ENCODE measurements at regions not wholly inside any gene's neighbourhood (a gene's known extent, or its start where the extent isn't known, plus 50 kb on each side); places are given as distances from the start of the nearest gene placed in this dataset.

GRCh38 chr10:3287572-3288445 is 115.2 kb upstream of the PITRM1 start:
- H3K27me3 ChIP-seq, result no peaks in the 10 kb centered on the region
- ATAC-seq (peak in 1 of 4 donors; percentile 18), DNase-seq (no peak)
- H3K4me1 ChIP-seq, result no peaks in the 10 kb centered on the region
- TF ChIP-seq POLR2A (IDR thresholded peaks at IDR 0.05) (no peak), CTCF (IDR thresholded peaks at IDR 0.05) (no peak)
- H3K4me3 ChIP-seq, result no peak overlapping the region
- WGBS, 4 donors, result 90 to 93% (median 92%) methylated on average over 42 of the region's 42 CpGs
- H3K36me3 ChIP-seq, result no peaks in the 10 kb centered on the region
- intact Hi-C loops (cut with DNase I), result no loop called here
- H3K27ac ChIP-seq, result no peak overlapping the region
- no peaks in the 10 kb centered on the region for H3K9me3 ChIP-seq

- Histone ChIP-seq H3K9me3 (no peaks in the 10 kb centered on the region), H3K27me3 (no peaks in the 10 kb centered on the region), H3K27ac (no peak overlapping the region), H3K4me1 (no peaks in the 10 kb centered on the region), H3K36me3 (no peaks in the 10 kb centered on the region), H3K4me3 (no peak overlapping the region)
- TF ChIP-seq CTCF (IDR thresholded peaks at IDR 0.05) (no peak), POLR2A (IDR thresholded peaks at IDR 0.05) (no peak)
- no peak for ATAC-seq
- intact Hi-C loops (cut with DNase I), result no loop called here
- WGBS, 4 donors, result 89 to 100% (median 95%) methylated on average over 1 of the region's 1 CpG
- no peak for DNase-seq
Observed at GRCh38 chr10:3282674-3283017, 110.1 kb upstream of the PITRM1 start.

GRCh38 chr10:3281941-3282673 is 109.5 kb upstream of the PITRM1 start:
- 75 to 83% (median 76%) methylated on average over 7 of the region's 7 CpGs for WGBS, 4 donors
- Histone ChIP-seq H3K27me3 (no peaks in the 10 kb centered on the region), H3K36me3 (no peaks in the 10 kb centered on the region), H3K9me3 (no peaks in the 10 kb centered on the region), H3K27ac (peak overlapping the region in 1 of 12 donors; percentile 4), H3K4me1 (no peaks in the 10 kb centered on the region), H3K4me3 (no peak overlapping the region)
- DNase-seq, result no peak
- TF ChIP-seq POLR2A (IDR thresholded peaks at IDR 0.05), result no peak
- no peak for ATAC-seq
- intact Hi-C loops (cut with DNase I), result no loop called here

- no peaks in the 10 kb centered on the region for H3K4me1 ChIP-seq
- H3K36me3 ChIP-seq, result no peaks in the 10 kb centered on the region
- TF ChIP-seq CTCF (IDR thresholded peaks at IDR 0.05) (no peak), POLR2A (IDR thresholded peaks at IDR 0.05) (no peak)
- H3K27me3 ChIP-seq, result no peaks in the 10 kb centered on the region
- no peak overlapping the region for H3K27ac ChIP-seq
- intact Hi-C loops (cut with DNase I), result no loop called here
- H3K9me3 ChIP-seq, result no peaks in the 10 kb centered on the region
- H3K4me3 ChIP-seq, result no peak overlapping the region
- WGBS, 4 donors, result 50 to 61% (median 53%) methylated on average over 2 of the region's 2 CpGs
- DNase-seq (no peak), ATAC-seq (no peak)
Observed at GRCh38 chr10:3278771-3279170, 106.2 kb upstream of the PITRM1 start.

All from heart left ventricle (tissue), 16 donors.